NCI-H2029 treated with DMSO at 0.1 percent for 48 hours (cell line): ENCODE measurements at regions not wholly inside any gene's neighbourhood (a gene's known extent, or its start where the extent isn't known, plus 50 kb on each side); places are given as distances from the start of the nearest gene placed in this dataset.

Source experiments
- DNase-seq: peaks from one replicate; lab custom pipeline; 2025; lab: John Stamatoyannopoulos, UW

DNA sequence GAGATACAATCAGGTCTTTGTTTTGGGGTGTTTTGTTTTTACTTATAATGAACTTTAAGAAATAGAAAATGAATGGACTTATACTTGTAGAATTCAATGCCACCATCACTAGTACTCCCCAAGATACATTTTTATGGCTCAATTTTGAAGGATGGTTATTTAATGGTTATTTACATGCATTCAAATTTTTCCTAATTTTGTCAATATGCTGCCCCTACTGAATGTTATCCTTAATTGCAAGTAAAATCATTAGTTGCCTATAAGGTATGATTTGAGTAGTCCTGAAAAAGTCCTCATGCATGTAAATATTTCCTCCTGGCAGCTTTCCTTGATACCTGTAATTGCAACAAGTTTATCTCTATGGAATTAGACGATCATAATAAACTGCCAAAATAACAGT lies 391.2 kb downstream of the BCAT1 start:
- DNase-seq, result no peak

DNA sequence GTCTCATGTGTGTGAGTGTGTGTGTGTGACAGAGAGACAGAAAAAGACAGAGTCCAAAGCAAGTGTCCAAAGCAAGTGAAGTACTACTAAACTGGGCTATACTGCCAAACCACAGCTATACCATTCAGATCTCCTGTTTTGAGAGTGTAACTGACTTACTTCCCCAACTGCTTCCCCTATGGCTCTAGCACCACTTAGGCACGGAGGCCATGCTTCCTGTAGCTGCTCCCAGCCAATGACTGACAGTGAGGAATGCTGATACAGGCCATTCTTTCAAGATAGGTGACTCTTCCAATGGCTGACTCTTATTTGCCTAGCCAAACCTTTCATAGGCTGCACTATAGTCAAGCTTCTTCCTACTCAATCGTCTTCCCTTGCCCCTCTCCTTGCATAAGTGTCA lies 393.2 kb downstream of the BCAT1 start:
- no peak for DNase-seq

GRCh38 chr12:24554612-24555295 lies 394.1 kb downstream of the BCAT1 start:
- no peak for DNase-seq

DNA sequence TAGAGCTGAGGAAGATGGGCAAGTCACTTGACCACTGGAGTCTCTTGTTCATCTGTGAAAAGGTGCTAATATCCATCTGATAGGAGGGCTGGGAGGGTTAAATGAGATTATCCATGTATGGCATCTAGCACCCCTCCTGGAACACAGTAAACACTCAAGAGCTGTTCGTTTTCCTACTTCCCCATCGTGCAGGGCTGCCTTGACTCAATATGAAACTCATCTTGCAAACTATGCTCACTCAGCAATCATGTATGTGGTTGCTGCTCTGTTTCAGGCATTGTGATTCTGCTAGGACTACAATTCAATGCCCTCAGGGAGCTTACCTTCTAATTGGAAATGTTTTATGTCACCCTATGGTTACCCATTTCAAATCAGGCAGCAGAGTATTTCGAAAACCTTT lies 395.6 kb downstream of the BCAT1 start:
- no peak for DNase-seq

DNA sequence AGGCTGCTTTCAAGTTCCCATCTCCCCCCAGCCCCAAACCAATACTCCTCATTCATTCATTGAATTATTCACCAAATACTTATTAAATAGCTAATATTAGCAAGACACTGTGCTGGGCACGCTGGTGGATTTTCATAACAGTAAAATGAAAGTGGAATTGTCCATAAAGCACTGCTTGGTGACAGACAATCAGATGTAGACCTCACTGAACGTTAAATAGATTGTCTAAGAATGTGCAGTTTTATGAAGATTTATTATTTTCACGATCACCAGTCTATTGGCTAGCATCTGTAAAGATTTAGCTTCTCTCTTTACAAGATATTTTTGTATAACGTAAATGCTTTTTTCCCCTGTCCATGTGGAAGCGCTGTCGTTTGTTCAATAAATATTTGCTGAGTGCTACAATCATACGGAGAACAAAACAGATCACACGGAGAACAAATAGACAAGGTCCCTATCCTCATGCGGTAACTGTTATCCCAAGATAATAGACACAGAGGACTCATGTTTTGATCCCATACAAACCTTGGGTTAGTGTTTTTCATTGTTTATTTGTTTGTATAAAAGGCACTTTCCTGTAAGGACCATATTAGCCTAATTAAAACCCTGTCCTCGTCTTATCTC lies 397.6 kb downstream of the BCAT1 start:
- DNase-seq, result peak; percentile 65

DNA sequence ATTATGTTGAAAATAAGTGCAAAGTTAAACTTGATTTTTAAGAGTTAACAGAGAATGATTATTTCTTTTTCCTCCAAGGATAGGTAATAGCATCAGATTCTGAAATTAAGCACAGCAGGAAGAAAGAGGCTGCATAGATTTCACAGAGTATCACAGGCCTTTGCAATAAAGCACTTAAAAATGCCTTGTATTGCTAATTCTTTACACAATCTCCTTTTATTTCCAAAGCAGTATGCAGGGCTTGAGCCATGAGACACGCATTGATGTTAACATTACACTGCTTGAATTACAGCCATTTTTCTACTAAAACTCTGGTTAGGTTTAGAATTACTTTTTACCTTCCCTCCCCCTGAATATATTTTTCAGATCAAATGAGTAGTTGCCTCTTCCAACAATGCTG lies 398.3 kb downstream of the BCAT1 start:
- DNase-seq, result no peak

DNA sequence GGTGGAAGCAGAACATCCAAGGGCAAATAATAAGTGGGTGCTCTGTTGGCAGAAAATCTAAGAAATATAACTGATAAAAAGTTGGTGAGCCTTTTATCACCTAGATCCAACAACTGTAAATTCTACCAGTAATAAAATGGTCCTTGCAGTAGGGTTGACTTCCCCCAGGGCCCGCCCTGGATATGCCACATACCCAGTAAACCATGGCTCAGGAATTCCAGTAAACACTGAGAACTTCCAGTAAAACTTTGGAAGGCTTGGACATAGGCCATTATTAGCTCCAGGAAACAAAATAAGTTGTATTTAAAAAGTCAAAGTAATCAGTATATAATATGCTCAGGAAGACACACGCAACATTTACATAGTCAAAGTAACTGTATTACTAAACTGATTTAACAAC lies 402.2 kb downstream of the BCAT1 start:
- no peak for DNase-seq

GRCh38 chr12:24546084-24546483 lies 402.8 kb downstream of the BCAT1 start:
- no peak for DNase-seq

GRCh38 chr12:24544368-24544767 lies 404.5 kb downstream of the BCAT1 start:
- no peak for DNase-seq

DNA sequence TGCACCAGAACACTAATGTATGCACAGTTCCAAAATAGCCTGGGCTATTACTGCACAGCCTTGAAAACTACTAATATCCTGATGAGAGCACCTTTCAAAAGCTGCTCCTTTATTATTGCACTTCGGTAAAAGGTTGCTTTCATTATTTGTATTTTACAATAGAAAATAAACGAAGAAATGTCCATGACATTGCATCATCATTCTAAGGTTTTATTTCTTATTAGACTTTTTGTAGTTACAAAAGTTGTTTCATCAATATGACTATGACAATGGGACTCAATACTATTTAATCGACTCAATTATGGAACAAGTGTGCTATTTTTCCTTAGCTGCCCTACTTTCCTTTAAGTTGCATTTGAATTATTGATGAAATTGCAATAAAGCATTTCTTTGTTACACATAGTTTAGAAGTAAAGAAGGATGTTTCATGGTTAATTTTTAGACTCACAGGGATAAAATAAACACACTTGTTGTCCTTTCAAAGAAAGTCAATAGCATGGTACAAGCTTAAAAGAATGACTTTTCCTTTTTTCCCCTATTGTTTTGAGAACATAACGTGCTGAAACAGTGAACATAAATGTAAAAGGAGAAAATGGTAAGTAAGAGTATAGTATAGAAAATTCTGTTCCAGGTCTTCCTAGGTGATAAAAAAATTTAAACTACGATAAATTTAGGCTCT lies 407.6 kb downstream of the BCAT1 start:
- DNase-seq, result no peak

GRCh38 chr12:24539646-24540045 lies 409.3 kb downstream of the BCAT1 start:
- DNase-seq, result no peak

DNA sequence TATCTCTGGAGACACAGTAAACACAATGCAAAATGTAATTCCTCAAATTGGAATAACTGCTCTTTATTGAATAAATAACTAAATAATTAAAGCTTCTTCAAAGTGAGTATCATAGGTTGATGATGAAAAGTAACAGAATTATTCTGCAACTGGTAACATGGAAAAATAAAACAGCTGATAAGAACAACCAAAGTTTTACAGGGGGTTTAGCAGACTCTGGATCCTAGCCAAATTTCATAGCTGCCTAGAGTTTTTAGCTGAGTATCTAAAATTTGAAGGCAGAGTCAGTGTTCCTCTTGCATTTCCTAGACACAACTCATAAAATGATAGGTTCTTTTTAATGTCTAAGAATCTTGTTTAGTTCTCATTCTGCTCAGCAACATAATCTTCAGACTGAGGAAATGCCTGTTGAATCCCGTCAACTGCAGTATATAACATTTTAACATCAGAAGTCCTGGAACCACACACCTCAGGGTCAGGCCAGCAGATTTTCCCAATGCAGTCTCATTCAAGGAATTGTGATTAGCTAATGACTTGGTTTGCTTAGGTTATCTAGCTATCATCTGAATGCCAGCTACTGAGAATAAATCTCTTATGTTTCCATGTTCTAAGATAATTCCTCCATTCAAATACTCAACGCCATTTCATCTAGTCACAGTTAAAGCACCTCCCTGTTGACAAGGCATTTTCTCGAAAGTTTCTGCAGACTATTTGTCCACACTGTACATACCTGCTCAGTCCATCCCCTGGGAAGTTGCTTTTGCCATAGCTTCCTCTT lies 411.6 kb downstream of the BCAT1 start:
- no peak for DNase-seq

- DNase-seq, result no peak
Observed at GRCh38 chr12:24535334-24536069, 413.4 kb downstream of the BCAT1 start.

DNA sequence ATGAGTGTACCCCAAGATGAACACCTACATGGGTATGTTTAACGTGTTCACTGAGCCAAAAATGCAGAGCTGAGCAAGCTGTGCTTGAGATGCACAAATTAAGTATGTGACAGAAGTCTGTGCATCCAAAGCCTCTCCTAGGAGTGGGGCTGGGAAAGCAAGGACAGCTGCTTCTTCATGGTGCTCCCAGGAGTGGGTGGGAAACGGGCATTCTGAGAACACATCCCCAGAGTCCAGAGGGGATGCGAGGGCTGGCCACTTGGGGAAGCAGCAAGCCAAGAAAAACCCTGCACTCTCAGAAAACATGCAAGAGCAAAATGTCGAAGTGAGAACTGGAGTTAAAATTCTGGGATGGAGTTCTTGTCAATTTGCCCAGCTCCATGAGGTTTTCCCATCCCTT lies 414.3 kb downstream of the BCAT1 start:
- no peak for DNase-seq

GRCh38 chr12:24533716-24534352 lies 415.1 kb downstream of the BCAT1 start:
- DNase-seq, result no peak

DNA sequence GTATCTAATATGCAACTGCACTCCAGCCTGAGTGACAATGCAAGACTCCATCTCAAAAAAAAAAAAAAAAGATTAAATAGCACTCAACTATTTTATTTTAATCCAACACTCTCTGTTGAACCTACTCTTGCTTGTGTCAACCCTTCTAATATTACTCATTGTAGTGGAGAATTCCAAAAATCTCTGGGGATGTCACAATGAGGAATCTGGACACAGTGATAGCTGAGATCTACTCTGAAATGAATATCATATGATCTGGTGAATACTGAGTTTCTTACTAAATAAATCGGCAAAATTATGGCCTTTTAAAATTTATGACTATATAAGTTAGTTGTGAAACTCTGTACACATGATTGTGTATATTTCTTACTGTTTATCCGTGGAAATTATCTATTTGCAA lies 418.2 kb downstream of the BCAT1 start:
- no peak for DNase-seq

DNA sequence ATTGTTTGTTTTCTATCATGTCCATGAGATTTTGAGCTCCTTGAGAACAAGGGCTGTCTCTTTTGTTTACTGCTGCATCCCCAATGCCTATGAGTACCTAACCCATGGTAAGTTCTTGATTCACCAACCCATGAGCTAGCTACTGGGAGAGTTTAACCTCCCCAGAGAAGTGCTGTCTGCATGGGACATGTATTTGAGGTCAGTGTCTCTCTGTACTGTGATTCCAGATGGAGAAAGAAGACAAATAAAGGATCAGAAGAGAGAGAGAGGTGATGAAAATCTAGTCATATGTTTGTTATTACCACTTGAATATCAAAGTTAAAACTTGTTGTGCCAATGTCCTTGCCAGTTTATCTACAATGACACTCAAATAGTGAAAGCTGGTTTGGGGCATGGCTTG lies 421.8 kb downstream of the BCAT1 start:
- DNase-seq, result no peak

GRCh38 chr12:24522736-24523135 lies 426.2 kb downstream of the BCAT1 start:
- DNase-seq, result no peak

DNA sequence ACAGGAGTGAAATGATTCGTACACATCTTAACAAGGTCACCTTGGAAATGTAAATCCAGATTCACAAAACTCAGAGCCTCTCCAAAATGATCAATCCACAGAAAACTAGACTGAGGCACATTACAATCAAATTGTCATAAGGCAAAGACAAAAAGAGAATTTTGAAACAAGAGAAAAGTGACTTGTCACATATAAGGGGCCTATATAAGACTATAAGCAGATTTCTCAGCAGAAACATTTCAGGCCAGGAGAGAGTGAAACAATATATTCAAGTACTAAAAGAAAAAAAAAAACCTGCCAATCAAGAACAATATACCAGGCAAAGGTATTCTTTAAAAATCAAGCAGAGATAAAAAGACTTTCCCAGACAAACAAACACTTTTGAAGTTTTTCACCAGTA lies 429.1 kb downstream of the BCAT1 start:
- DNase-seq, result no peak

DNA sequence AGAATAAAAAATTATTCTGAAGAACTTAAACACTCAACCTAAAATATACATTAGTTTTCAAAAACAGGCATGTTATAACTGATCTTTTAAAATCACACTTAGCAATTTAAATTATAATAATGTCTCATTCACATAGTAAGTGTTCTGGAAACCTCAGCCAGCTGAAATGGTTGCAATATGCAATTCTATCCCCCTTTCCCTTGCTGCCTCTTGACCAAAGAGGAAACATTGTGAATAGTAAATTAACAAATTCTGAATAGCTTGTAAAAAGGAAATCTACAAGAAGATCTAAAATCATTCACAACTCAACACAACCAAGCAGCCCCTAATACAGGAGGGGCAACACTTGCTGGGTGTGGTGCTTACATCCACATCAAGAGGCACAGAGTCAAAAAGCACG lies 431.9 kb downstream of the BCAT1 start:
- no peak for DNase-seq

DNA sequence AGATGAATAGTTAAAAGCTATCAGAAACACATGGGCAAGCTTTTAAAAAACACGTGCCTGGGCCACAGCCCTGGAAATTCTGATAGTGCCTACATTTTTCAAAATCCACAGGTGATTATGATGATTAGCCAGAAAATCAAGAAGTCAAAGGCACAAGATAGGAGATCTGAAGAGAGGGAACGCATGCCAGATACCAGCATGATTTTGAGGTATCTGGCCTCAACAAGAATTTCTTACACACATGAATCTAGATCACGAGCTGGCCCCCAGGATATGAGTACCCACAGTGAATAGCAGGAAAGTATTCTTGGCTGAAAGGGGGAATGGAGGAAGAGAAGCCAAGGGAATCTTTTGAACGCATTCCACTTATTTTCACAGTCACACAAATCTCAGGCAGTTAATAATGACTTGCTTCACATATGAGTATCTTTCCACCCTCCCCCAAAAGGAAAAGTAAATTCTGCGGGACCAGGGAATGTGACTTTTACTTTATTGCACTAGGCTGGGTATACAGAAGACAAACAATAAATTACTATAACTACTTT lies 438.2 kb downstream of the BCAT1 start:
- DNase-seq, result no peak
